H1 (cell line): ENCODE measurements at regions not wholly inside any gene's neighbourhood (a gene's known extent, or its start where the extent isn't known, plus 50 kb on each side); places are given as distances from the start of the nearest gene placed in this dataset.

Experiments
- CTCF ChIA-PET: fragments of 300-600 bp; sonication (Branson Sonifier 250); formaldehyde crosslinking; loops from one replicate; lab custom pipeline; 2021; ENCODE audit not compliant: partially characterized antibody; lab: Charles Lee
- POLR2A ChIA-PET: fragments of 300-600 bp; sonication (Branson Sonifier 250); formaldehyde crosslinking; loops from one replicate; lab custom pipeline; 2021; ENCODE audit warnings: inconsistent platforms; ENCODE audit not compliant: partially characterized antibody; lab: Charles Lee
- DNase-seq, 2 experiments: peaks; one replicate each; pipeline versions ENCODE4 v3.0.0 to v3.0.0-alpha.2; 2010 to 2022; ENCODE audit warnings: low spot score in 2 of 2, low read depth in 1 of 2, mixed read lengths in 1 of 2
- FAIRE-seq: peaks from 2 replicates; lab custom pipeline; 2011; peaks lifted over from hg19 to GRCh38; lab: Jason Lieb, UNC
- H2AFZ ChIP-seq: 2 replicates; pipeline ENCODE4 v1.8.1; 2012; ENCODE audit warnings: low read length, inconsistent platforms
- H2AK5ac ChIP-seq: 2 replicates; pipeline ENCODE4 v1.6.1; 2013; ENCODE audit warnings: low read depth, low read length
- H2BK120ac ChIP-seq: replicated peaks from 2 replicates; pipeline ENCODE3; 2013; ENCODE audit warnings: low read depth, low read length, inconsistent platforms
- H2BK12ac ChIP-seq: 2 replicates; pipeline ENCODE4 v1.6.1; 2013; ENCODE audit warnings: low read depth, low read length
- H2BK15ac ChIP-seq: 2 replicates; pipeline ENCODE4 v1.6.1; 2013; ENCODE audit warnings: low read length
- H2BK20ac ChIP-seq: 2 replicates; pipeline ENCODE4 v1.6.1; 2013; ENCODE audit warnings: low read length
- H2BK5ac ChIP-seq: 2 replicates; pipeline ENCODE4 v1.6.1; 2013; ENCODE audit warnings: low read depth, low read length
- H3K14ac ChIP-seq: 2 replicates; pipeline ENCODE4 v1.6.1; 2013; ENCODE audit warnings: inconsistent platforms; ENCODE audit not compliant: insufficient read length
- H3K18ac ChIP-seq: 2 replicates; pipeline ENCODE4 v1.6.1; 2013; ENCODE audit warnings: low read length; ENCODE audit errors: extremely low read depth
- H3K23ac ChIP-seq: 2 replicates; pipeline ENCODE4 v1.6.1; 2013; ENCODE audit warnings: inconsistent platforms; ENCODE audit not compliant: insufficient read length
- H3K23me2 ChIP-seq: 2 replicates; pipeline ENCODE4 v1.6.1; 2013; ENCODE audit warnings: low read depth, low read length
- H3K27ac ChIP-seq: 2 replicates; pipeline ENCODE4 v1.6.1; 2011; ENCODE audit warnings: low read depth, low read length, inconsistent platforms
- H3K27me3 ChIP-seq, 4 experiments: replicated peaks in 1 of 4; 1 replicate in 1 of 4; 2 replicates in 3 of 4; pipeline versions ENCODE4 v1.6.1 to v1.8.1; 2011 to 2013; ENCODE audit warnings: low read length in 3 of 4, mild to moderate bottlenecking in 3 of 4, inconsistent platforms in 2 of 4, mixed read lengths in 2 of 4, moderate library complexity in 1 of 4; ENCODE audit not compliant: control insufficient read depth in 3 of 4, insufficient read depth in 3 of 4; ENCODE audit errors: extremely low read depth in 1 of 4
- H3K36me3 ChIP-seq, 4 experiments: 2 replicates each; pipeline versions ENCODE4 v1.6.1 to v1.8.1; 2011 to 2013; ENCODE audit warnings: mild to moderate bottlenecking in 4 of 4, low read length in 3 of 4, moderate library complexity in 2 of 4, control low read depth in 1 of 4, inconsistent platforms in 1 of 4; ENCODE audit not compliant: insufficient read depth in 4 of 4, control insufficient read depth in 2 of 4
- H3K4ac ChIP-seq: replicated peaks from 2 replicates; pipeline ENCODE3; 2013; ENCODE audit warnings: low read length, low read depth, mixed read lengths, inconsistent platforms; ENCODE audit not compliant: insufficient read length
- H3K4me1 ChIP-seq, 4 experiments: replicated peaks in 1 of 4; 1 replicate in 1 of 4; 2 replicates in 3 of 4; pipeline versions ENCODE4 v1.6.1 to v1.8.1; 2011 to 2013; ENCODE audit warnings: low read length in 3 of 4, inconsistent platforms in 2 of 4, mixed read lengths in 1 of 4; ENCODE audit not compliant: insufficient read depth in 4 of 4, control insufficient read depth in 3 of 4
- H3K4me2 ChIP-seq, 2 experiments: 2 replicates each; pipeline versions ENCODE4 v1.6.1 to v1.8.1; 2011 to 2013; ENCODE audit warnings: low read depth in 2 of 2, low read length in 2 of 2, control low read depth in 1 of 2, inconsistent platforms in 1 of 2, mild to moderate bottlenecking in 1 of 2; ENCODE audit not compliant: insufficient read depth in 1 of 2
- H3K4me3 ChIP-seq, 4 experiments: fragments of 200-600, 300-600 bp in 1 of 4; sonication (generic), shearing (Covaris generic), sonication (Bioruptor Twin) in 1 of 4; 2 replicates each; pipeline versions ENCODE4 v1.5.1 to v1.8.1; 2011 to 2016; ENCODE audit warnings: low read length in 4 of 4, low read depth in 3 of 4, control low read depth in 2 of 4, inconsistent platforms in 2 of 4, mild to moderate bottlenecking in 2 of 4, mixed read lengths in 1 of 4, moderate library complexity in 1 of 4; ENCODE audit not compliant: insufficient read depth in 2 of 4; ENCODE audit errors: extremely low read depth in 1 of 4
- H3K56ac ChIP-seq: replicated peaks from 2 replicates; pipeline ENCODE3; 2013; ENCODE audit warnings: low read depth, mild to moderate bottlenecking, mixed read lengths, low read length, inconsistent platforms; ENCODE audit not compliant: insufficient read length
- H3K79me1 ChIP-seq: 2 replicates; pipeline ENCODE4 v1.6.1; 2013; ENCODE audit warnings: low read depth, low read length, control low read depth
- H3K79me2 ChIP-seq, 2 experiments: 2 replicates each; pipeline versions ENCODE4 v1.6.1 to v1.8.1; 2012 to 2013; ENCODE audit warnings: low read length in 2 of 2, mild to moderate bottlenecking in 2 of 2, inconsistent platforms in 1 of 2; ENCODE audit not compliant: insufficient read depth in 2 of 2, control insufficient read depth in 1 of 2
- H3K9ac ChIP-seq, 4 experiments: replicated peaks in 1 of 4; 1 replicate in 1 of 4; 2 replicates in 3 of 4; pipeline versions ENCODE4 v1.6.1 to v1.8.1; 2011 to 2013; ENCODE audit warnings: low read depth in 3 of 4, low read length in 3 of 4, control low read depth in 2 of 4, mild to moderate bottlenecking in 2 of 4, moderate library complexity in 2 of 4, inconsistent platforms in 1 of 4; ENCODE audit errors: extremely low read depth in 1 of 4
- H3K9me3 ChIP-seq, 2 experiments: 2 replicates each; pipeline versions ENCODE4 v1.6.1 to v1.8.1; 2012 to 2013; ENCODE audit warnings: mild to moderate bottlenecking in 2 of 2, moderate library complexity in 2 of 2, control low read depth in 1 of 2, inconsistent platforms in 1 of 2, low read depth in 1 of 2, low read length in 1 of 2, mixed read lengths in 1 of 2; ENCODE audit not compliant: insufficient read depth in 2 of 2
- H4K20me1 ChIP-seq, 2 experiments: replicated peaks in 1 of 2; 2 replicates each; pipeline versions ENCODE3 to v1.8.1; 2011 to 2013; ENCODE audit warnings: inconsistent platforms in 2 of 2, low read length in 2 of 2, mild to moderate bottlenecking in 1 of 2; ENCODE audit not compliant: insufficient read depth in 2 of 2, control insufficient read depth in 1 of 2
- H4K5ac ChIP-seq: 2 replicates; pipeline ENCODE4 v1.6.1; 2013; ENCODE audit warnings: low read length, low read depth, mixed read lengths, inconsistent platforms; ENCODE audit not compliant: insufficient read length
- H4K8ac ChIP-seq: 2 replicates; pipeline ENCODE4 v1.8.0; 2013; ENCODE audit warnings: mild to moderate bottlenecking, moderate library complexity, low read length, inconsistent platforms; ENCODE audit not compliant: insufficient read depth; ENCODE audit errors: extremely low read depth
- H4K91ac ChIP-seq: replicated peaks from 2 replicates; pipeline ENCODE3; 2013; ENCODE audit warnings: low read length, mixed read lengths, inconsistent platforms; ENCODE audit not compliant: insufficient read length
- ATF2 ChIP-seq: IDR thresholded peaks from 2 replicates; pipeline ENCODE4 v1.6.1; 2012; ENCODE audit warnings: low read length, inconsistent platforms
- CHD2 ChIP-seq: IDR thresholded peaks from 2 replicates; pipeline ENCODE4 v1.6.1; 2012; ENCODE audit warnings: low read length, improper control_type of control experiment
- CTCF ChIP-seq, 3 experiments: IDR thresholded peaks; 1 replicate in 2 of 3; 2 replicates in 1 of 3; pipeline versions ENCODE4 v1.5.1 to v1.6.1; 2011; ENCODE audit warnings: low read length in 3 of 3, mild to moderate bottlenecking in 3 of 3, inconsistent platforms in 2 of 3, low read depth in 1 of 3, moderate library complexity in 1 of 3; ENCODE audit not compliant: insufficient read depth in 1 of 3; ENCODE audit errors: control extremely low read depth in 1 of 3
- KDM5A ChIP-seq: fragments of 200-600 bp; IDR thresholded peaks from 2 replicates; pipeline ENCODE4 v1.7.1; 2012; ENCODE audit warnings: mild to moderate bottlenecking, low read length, inconsistent platforms, mixed read lengths
- NANOG ChIP-seq: IDR thresholded peaks from 2 replicates; pipeline ENCODE4 v1.6.1; 2011; ENCODE audit warnings: low read length, low read depth, mild to moderate bottlenecking, inconsistent platforms; ENCODE audit not compliant: insufficient read depth, poor library complexity, severe bottlenecking
- POLR2A ChIP-seq, 2 experiments: IDR thresholded peaks; 1 replicate in 1 of 2; 2 replicates in 1 of 2; pipeline ENCODE4 v1.6.1; 2011; ENCODE audit warnings: low read depth in 2 of 2, low read length in 2 of 2, mild to moderate bottlenecking in 2 of 2; ENCODE audit errors: control extremely low read depth in 1 of 2
- SP1 ChIP-seq: IDR thresholded peaks from 2 replicates; pipeline ENCODE4 v1.6.1; 2011; ENCODE audit warnings: low read depth, low read length
- SP4 ChIP-seq: IDR thresholded peaks from 2 replicates; pipeline ENCODE4 v1.6.1; 2012; ENCODE audit warnings: low read length, inconsistent platforms
- SRF ChIP-seq: IDR thresholded peaks from 2 replicates; pipeline ENCODE4 v1.6.1; 2011; ENCODE audit warnings: mild to moderate bottlenecking, low read depth, low read length, moderate library complexity
- TAF1 ChIP-seq: IDR thresholded peaks from 2 replicates; pipeline ENCODE4 v1.6.1; 2011; ENCODE audit warnings: mild to moderate bottlenecking, low read depth, low read length
- WGBS, 2 experiments: shearing (Covaris generic) in 1 of 2; methylation state at CpG; one replicate each; pipeline versions ENCODE4 v1.1.6 to v1.1.7; 2013 to 2015; ENCODE audit warnings: low lambda C conversion rate in 2 of 2, mixed read lengths in 2 of 2, inconsistent platforms in 1 of 2, low coverage in 1 of 2, missing lambda C conversion rate in 1 of 2; ENCODE audit not compliant: insufficient replicate concordance in 2 of 2, insufficient coverage in 1 of 2, insufficient read length in 1 of 2; ENCODE audit errors: extremely low coverage in 1 of 2, missing lambda C conversion rate in 1 of 2; 5-methylcytosine and 5-hydroxymethylcytosine counted together

GRCh38 chr14:101057394-101057793 is 153.9 kb upstream of the RTL1 start:
- Histone ChIP-seq H2BK5ac (no peak overlapping the region), H2BK20ac (no peak overlapping the region), H3K23ac (no peak overlapping the region)
- CTCF ChIA-PET = interaction anchor here (0.8 to 2.0 kb wide), 2 partner anchors 9 to 25 kb away, joined by 3 to 5 read pairs; no protein-coding TSS in a partner anchor
- no peak for TF ChIP-seq SRF
- no peak for TF ChIP-seq TAF1
- TF ChIP-seq ATF2 = no peak
- TF ChIP-seq CHD2 = no peak
- TF ChIP-seq POLR2A (IDR thresholded peaks at IDR 0.05; ENCODE audit: control extremely low read depth in 1 of 2, low read depth in 2 of 2, low read length in 2 of 2) = no peak
- no peak for TF ChIP-seq KDM5A
- TF ChIP-seq SP1 = no peak
- no peak for TF ChIP-seq NANOG
- TF ChIP-seq SP4 = no peak
- no peak for TF ChIP-seq CTCF (IDR thresholded peaks at IDR 0.05; ENCODE audit: control extremely low read depth in 1 of 3, insufficient read depth in 1 of 3, low read depth in 1 of 3, low read length in 3 of 3)
- TF ChIP-seq, all 59 proteins: peak for 0
- H3K4me1 ChIP-seq = no peaks in the 10 kb centered on the region
- no peaks in the 10 kb centered on the region for H3K79me1 ChIP-seq
- H3K23me2 ChIP-seq = no peaks in the 10 kb centered on the region
- H2BK15ac ChIP-seq = no peak overlapping the region
- no peaks in the 10 kb centered on the region for H3K79me2 ChIP-seq
- 92% methylated on average over 3 of the region's 3 CpGs; no CpG with 5 or more reads in 1 of the 2 experiments for WGBS, 2 experiments
- no peak overlapping the region for H4K8ac ChIP-seq
- no peaks in the 10 kb centered on the region for H3K36me3 ChIP-seq
- H3K27ac ChIP-seq = no peak overlapping the region
- no peak overlapping the region for H4K5ac ChIP-seq
- H2BK12ac ChIP-seq = no peak overlapping the region
- no peak overlapping the region for H2AFZ ChIP-seq
- peaks cover 0 to 2% (median 0%) of the 10 kb centered on the region in 4 experiments; a peak in 2 of 7 replicates for H3K27me3 ChIP-seq
- no peak for FAIRE-seq
- no peaks in the 10 kb centered on the region for H4K20me1 ChIP-seq
- no peak overlapping the region for H3K9ac ChIP-seq
- POLR2A ChIA-PET = no interaction called here
- no peak overlapping the region for H3K4me2 ChIP-seq
- no peak for DNase-seq
- no peak overlapping the region for H3K14ac ChIP-seq
- peaks cover 0 to 10% of the 10 kb centered on the region in 2 experiments; a peak in 1 of 4 replicates for H3K9me3 ChIP-seq
- no peak overlapping the region for H3K56ac ChIP-seq
- H3K4ac ChIP-seq = no peak overlapping the region
- H2BK120ac ChIP-seq = no peak overlapping the region
- H3K4me3 ChIP-seq = no peak overlapping the region
- no peak overlapping the region for H4K91ac ChIP-seq
- no peak overlapping the region for H2AK5ac ChIP-seq
- H3K18ac ChIP-seq = no peak overlapping the region
